Epithelial cell of esophagus (primary cell): ENCODE measurements at regions not wholly inside any gene's neighbourhood (a gene's known extent, or its start where the extent isn't known, plus 50 kb on each side); places are given as distances from the start of the nearest gene placed in this dataset.

Experiments used
- DNase-seq: peaks from one replicate; pipeline ENCODE4 v3.0.0; 2010; ENCODE audit warnings: low read depth
- H3K4me3 ChIP-seq: 2 replicates; pipeline ENCODE4 v1.5.1; 2011; ENCODE audit warnings: mild to moderate bottlenecking, low read length, control low read depth
- TF ChIP-seq, protein P1 (sequence below): IDR thresholded peaks from 2 replicates; pipeline ENCODE4 v1.5.1; 2011; ENCODE audit warnings: low read depth, mild to moderate bottlenecking, low read length, control low read depth, inconsistent platforms; ENCODE audit not compliant: insufficient read depth; ENCODE audit errors: missing control alignments

GRCh38 chr20:24257171-24257570 lies 212.3 kb upstream of the SYNDIG1 start:
- DNase-seq, result no peak
- TF ChIP-seq, protein P1, sequence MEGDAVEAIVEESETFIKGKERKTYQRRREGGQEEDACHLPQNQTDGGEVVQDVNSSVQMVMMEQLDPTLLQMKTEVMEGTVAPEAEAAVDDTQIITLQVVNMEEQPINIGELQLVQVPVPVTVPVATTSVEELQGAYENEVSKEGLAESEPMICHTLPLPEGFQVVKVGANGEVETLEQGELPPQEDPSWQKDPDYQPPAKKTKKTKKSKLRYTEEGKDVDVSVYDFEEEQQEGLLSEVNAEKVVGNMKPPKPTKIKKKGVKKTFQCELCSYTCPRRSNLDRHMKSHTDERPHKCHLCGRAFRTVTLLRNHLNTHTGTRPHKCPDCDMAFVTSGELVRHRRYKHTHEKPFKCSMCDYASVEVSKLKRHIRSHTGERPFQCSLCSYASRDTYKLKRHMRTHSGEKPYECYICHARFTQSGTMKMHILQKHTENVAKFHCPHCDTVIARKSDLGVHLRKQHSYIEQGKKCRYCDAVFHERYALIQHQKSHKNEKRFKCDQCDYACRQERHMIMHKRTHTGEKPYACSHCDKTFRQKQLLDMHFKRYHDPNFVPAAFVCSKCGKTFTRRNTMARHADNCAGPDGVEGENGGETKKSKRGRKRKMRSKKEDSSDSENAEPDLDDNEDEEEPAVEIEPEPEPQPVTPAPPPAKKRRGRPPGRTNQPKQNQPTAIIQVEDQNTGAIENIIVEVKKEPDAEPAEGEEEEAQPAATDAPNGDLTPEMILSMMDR, result no peak
- no peak overlapping the region for H3K4me3 ChIP-seq

GRCh38 chr20:24256307-24256706 lies 213.1 kb upstream of the SYNDIG1 start:
- DNase-seq, result no peak
- no peak overlapping the region for H3K4me3 ChIP-seq
- TF ChIP-seq, protein P1, result no peak

GRCh38 chr20:24254480-24254879 lies 214.9 kb upstream of the SYNDIG1 start:
- DNase-seq, result no peak
- no peak overlapping the region for H3K4me3 ChIP-seq
- TF ChIP-seq, protein P1, result no peak

DNA sequence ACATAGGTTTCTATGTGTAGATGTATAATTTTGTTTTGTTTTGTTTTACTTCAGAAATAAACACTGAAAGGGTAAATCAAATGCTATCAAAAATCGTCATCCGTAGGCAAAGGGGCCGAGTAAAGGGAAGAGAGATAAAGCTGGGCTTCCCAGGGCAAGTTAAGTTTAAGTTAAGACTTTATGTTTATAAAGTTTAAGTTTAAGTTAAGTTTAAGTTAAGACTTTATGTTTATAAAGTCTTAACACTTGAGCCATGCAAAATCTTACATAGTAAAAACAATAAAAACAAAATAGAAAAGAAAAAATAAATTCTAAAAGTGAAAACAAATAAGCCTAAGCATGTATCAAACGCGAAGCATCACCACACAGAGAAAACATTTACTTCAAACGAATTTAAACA lies 216.1 kb upstream of the SYNDIG1 start:
- TF ChIP-seq, protein P1, result no peak
- DNase-seq, result no peak
- H3K4me3 ChIP-seq, result no peak overlapping the region

- TF ChIP-seq, protein P1, result no peak
Observed at GRCh38 chr20:24245094-24245493, 224.3 kb upstream of the SYNDIG1 start.

GRCh38 chr20:24242763-24243162 lies 226.7 kb upstream of the SYNDIG1 start:
- TF ChIP-seq, protein P1, result no peak
- no peak overlapping the region for H3K4me3 ChIP-seq
- no peak for DNase-seq

More at GRCh38 chr20:24245094-24245493, 224.3 kb upstream of the SYNDIG1 start:
- no peak for DNase-seq
- H3K4me3 ChIP-seq, result no peak overlapping the region

- no peak for DNase-seq
- no peak overlapping the region for H3K4me3 ChIP-seq
- TF ChIP-seq, protein P1, result no peak
Observed at GRCh38 chr20:24241466-24241865, 228.0 kb upstream of the SYNDIG1 start.
